ENCODE measurements at regions not wholly inside any gene's neighbourhood (a gene's known extent, or its start where the extent isn't known, plus 50 kb on each side); places are given as distances from the start of the nearest gene placed in this dataset.
"Not testable (repeated sequence)": the region's sequence is repeated elsewhere in the genome, so short reads cannot be mapped to it uniquely, and the experiment has no call there.

GRCh38 chr2:146804288-146804687, 1040.5 kb upstream of the ACVR2A start:
- no peak for DNase-seq (ENCODE audit: low spot score)

- DNase-seq (ENCODE audit: low spot score): peak; percentile 15
Observed at GRCh38 chr2:146801886-146802285, 1042.9 kb upstream of the ACVR2A start.

- DNase-seq (ENCODE audit: low spot score): no peak
Observed at GRCh38 chr2:146786396-146786795, 1058.4 kb upstream of the ACVR2A start.

GRCh38 chr2:146785101-146785500, 1059.7 kb upstream of the ACVR2A start:
- DNase-seq (ENCODE audit: low spot score): no peak

- DNase-seq (ENCODE audit: low spot score): no peak
Observed at GRCh38 chr2:146784602-146785001, 1060.2 kb upstream of the ACVR2A start.

- DNase-seq (ENCODE audit: low spot score): no peak
Observed at GRCh38 chr2:146777181-146777580, 1067.6 kb upstream of the ACVR2A start.

- peak; percentile 42 for DNase-seq (ENCODE audit: low spot score)
Observed at GRCh38 chr2:146776596-146776995, 1068.2 kb upstream of the ACVR2A start.

GRCh38 chr2:146771531-146771930, 1073.3 kb upstream of the ACVR2A start:
- DNase-seq (ENCODE audit: low spot score): no peak

GRCh38 chr2:146764301-146764700, 1080.5 kb upstream of the ACVR2A start:
- no peak for DNase-seq (ENCODE audit: low spot score)

- no peak for DNase-seq (ENCODE audit: low spot score)
Observed at GRCh38 chr2:146762786-146763185, 1082.0 kb upstream of the ACVR2A start.

- no peak for DNase-seq (ENCODE audit: low spot score)
Observed at GRCh38 chr2:146754606-146755005, 1090.2 kb upstream of the ACVR2A start.

GRCh38 chr2:146748046-146748445, 1096.8 kb upstream of the ACVR2A start:
- no peak for DNase-seq (ENCODE audit: low spot score)

- no peak for DNase-seq (ENCODE audit: low spot score)
Observed at GRCh38 chr2:146741260-146741659, 1103.6 kb upstream of the ACVR2A start.

GRCh38 chr2:146734821-146735190, 1110.0 kb upstream of the ACVR2A start:
- DNase-seq (ENCODE audit: low spot score): no peak

- peak; percentile 51 for DNase-seq (ENCODE audit: low spot score)
Observed at GRCh38 chr2:146734042-146734820, 1110.6 kb upstream of the ACVR2A start.

- no peak for DNase-seq (ENCODE audit: low spot score)
Observed at GRCh38 chr2:146730882-146731281, 1113.9 kb upstream of the ACVR2A start.

GRCh38 chr2:146721486-146721885, 1123.3 kb upstream of the ACVR2A start:
- DNase-seq (ENCODE audit: low spot score): no peak

- DNase-seq (ENCODE audit: low spot score): no peak
Observed at GRCh38 chr2:146720170-146720569, 1124.7 kb upstream of the ACVR2A start.

- no peak for DNase-seq (ENCODE audit: low spot score)
Observed at GRCh38 chr2:146716591-146716990, 1128.2 kb upstream of the ACVR2A start.

GRCh38 chr2:146709004-146709403, 1135.8 kb upstream of the ACVR2A start:
- DNase-seq (ENCODE audit: low spot score): no peak

- DNase-seq (ENCODE audit: low spot score): peak; percentile 4
Observed at GRCh38 chr2:146701183-146701582, 1143.6 kb upstream of the ACVR2A start.

- DNase-seq (ENCODE audit: low spot score): no peak
Observed at GRCh38 chr2:146697307-146697706, 1147.5 kb upstream of the ACVR2A start.

GRCh38 chr2:146696787-146697186, 1148.0 kb upstream of the ACVR2A start:
- not testable (repeated sequence) for DNase-seq (ENCODE audit: low spot score)

GRCh38 chr2:146681991-146682390, 1162.8 kb upstream of the ACVR2A start:
- no peak for DNase-seq (ENCODE audit: low spot score)

Data from kidney tubule cell (primary cell).